GM21528 (cell line): ENCODE measurements at regions not wholly inside any gene's neighbourhood (a gene's known extent, or its start where the extent isn't known, plus 50 kb on each side); places are given as distances from the start of the nearest gene placed in this dataset.
A peak's percentile ranks its signal among the peaks of the same experiment; 100 is the strongest.

Source experiments
- ATAC-seq: cut with Tn5 transposase; IDR thresholded peaks from one replicate; pipeline ENCODE4 v1.9.1; 2021; ENCODE audit warnings: mild to moderate bottlenecking, moderate library complexity; ENCODE audit not compliant: unreplicated experiment, low FRiP score

DNA sequence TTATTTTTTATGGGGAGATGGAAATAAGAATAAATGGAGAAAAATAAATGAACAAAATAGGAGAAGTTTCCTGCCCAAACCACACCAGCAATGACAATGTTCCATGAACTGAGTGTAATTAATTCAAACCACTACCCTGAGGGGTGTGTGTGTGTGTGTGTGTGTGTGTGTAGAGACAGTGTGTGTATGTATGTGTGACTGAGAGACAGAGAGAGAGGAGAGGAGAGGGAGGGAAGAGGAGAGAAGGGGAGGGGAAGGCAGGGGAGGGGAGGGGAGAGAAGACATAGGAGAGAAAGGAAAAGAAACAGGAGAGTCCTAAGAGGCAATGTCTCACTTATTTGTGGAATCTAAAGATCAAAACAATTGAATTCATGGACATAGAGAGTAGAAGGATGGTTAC lies 65.0 kb upstream of the POU2AF1 start:
- ATAC-seq, result no peak

DNA sequence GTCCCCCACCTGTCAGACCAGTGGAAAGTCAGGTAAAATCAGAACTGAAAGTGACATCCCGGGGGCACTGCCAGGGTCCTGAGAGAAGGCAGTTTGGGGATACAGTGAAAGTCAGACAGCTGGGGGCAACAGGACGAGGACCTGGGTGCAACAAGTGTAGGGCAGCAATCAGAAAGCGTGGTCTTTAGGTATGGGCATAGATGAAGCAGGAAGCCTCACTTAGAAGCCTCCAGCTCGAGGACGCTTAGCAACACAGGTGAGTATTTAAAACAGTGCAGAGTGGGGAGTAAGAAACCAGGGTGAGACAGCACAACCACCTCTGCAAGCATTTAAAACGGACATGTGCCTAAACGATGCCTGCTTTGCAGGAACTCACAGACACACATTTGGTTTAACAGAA lies 64.6 kb upstream of the POU2AF1 start:
- no peak for ATAC-seq

DNA sequence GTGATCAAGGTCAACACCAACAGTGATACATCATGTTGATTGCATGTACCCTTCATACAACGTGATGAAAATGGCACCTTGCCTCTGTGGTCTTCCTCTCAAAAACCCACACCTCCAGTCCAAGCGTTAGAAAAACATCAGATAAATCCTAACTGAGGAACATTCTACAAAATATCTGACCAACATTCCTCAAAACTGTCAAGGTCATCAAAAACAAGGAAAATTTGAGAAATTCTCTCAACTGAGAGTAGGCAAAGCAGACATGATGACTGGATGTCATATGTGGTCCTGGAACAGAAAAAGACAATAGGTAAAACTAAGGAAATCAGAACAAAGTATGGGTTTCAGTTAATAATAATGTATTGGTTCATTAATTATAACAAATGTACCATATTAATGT lies 64.0 kb upstream of the POU2AF1 start:
- no peak for ATAC-seq

DNA sequence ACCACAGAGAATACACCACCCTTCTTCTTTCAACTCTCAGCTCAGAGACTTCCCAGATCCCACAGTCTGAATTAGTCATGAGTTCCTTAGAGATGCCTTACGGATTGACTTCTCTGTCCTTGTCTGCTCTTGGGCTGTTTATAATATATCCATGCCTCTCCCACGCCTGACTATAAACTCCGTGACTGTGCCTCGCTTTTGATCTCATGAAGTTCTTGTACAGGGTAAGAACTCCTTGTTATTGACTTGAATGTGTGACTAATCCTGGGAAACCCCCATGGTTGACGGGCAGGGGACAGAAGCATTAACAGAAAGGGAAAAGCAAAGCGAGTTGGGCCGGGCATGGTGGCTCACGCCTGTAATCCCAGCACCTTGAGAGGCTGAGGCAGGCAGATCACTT lies 62.4 kb upstream of the POU2AF1 start:
- no peak for ATAC-seq

DNA sequence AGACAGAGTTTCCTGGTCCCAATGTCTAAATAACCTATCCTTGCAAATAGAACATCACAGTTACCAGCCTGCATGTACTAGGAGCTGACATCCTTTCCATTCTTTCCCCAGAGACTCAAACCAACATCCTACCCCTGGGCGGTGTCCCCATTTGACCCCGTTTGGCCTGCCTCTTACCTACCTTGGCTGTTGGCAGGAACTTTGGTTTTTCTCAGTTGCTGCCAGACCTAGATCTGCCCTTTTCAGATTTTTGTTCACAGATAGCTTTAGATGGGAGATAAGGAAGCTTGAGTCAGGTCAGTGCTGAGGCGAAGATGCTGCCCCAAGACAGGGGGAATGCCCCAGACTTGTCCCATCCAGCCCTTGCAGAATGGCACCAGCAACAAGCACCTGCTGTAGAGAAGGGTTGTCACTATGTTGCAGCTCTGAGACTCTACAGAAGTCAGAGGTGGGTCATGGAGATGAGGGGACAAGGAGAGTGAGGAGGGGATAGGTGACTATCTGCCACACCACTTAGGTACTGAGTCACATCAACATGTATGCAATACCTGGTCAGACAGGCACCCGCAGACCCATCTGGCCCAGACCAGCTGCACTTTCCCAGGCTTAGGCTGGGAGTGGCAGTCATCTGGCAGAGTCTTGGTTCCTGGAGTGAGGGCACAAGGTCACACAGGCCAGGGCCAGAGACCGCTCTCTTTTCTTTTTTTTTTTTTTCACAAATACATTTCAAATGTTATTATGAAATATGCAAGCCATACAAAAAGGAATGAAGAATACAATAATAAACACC lies 61.5 kb upstream of the POU2AF1 start:
- no peak for ATAC-seq

DNA sequence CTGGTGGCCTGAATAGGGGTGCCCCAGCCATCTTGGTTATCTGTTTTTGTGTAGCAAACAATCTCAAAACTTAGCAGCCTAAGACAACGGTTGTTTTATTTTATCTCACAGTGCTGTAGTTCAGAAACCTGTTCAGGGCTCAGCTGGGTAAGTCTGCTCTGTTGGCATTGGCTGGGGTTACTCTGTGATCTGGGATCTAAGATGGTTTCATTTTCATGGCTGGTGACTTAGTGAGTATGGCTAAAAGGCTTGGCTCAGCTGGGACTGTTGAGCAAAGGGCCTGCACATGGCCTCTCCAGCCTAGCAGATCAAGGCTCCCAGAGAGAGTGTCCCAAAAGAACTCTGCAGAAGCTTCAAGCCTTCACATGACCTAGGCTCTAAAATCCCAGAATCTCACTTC lies 60.8 kb upstream of the POU2AF1 start:
- no peak for ATAC-seq

DNA sequence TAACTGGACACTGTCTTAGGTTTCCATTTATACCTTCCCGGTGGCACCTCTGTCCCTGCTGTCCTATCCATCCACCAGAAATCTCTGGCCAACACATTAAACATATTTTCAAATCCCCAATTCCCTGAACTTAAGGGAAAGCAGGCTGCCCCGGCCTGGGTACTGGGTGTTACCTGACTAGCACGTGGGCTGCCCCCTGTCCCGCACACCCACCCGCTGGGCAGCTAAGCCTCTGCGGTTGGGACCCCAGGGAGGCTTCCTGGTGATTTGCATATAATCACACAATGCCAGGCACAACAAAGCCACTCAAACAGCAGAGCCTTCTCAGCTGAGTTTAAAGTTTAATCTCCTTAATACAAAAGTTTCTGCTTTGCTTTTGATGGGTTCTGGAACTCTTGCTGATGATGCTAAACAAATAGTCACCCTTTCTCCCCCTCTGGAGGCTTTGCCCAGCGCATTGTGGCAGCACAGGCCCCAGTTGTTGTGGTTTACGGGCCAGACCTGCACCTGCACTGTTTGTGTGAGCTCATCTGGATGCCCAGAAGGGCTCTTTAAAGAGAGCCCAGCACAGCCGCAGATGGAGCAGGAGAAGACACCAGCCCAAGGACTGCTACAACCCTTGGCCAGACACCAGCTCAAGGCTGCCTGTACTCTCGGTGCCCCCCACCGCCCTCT lies 59.9 kb upstream of the POU2AF1 start:
- no peak for ATAC-seq

DNA sequence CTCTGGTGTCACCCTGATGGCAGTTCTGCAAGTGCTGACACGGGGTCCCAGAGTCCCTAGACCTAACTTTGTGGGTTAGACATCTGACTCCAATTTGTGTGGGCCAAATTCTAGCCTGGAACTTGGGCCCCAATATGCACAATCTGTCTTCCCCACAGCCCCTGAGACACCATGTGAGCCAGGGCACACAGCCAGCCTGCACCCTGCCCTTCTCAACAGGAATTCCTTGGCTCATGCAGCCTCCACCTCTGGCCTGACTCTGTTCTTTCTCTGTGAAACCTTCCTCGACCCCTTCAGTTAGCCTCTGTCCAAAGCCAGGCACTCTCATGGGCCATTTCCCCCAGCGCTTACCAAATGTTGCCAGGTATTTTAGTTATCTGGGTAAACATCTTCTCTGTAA lies 59.1 kb upstream of the POU2AF1 start:
- ATAC-seq, result no peak

DNA sequence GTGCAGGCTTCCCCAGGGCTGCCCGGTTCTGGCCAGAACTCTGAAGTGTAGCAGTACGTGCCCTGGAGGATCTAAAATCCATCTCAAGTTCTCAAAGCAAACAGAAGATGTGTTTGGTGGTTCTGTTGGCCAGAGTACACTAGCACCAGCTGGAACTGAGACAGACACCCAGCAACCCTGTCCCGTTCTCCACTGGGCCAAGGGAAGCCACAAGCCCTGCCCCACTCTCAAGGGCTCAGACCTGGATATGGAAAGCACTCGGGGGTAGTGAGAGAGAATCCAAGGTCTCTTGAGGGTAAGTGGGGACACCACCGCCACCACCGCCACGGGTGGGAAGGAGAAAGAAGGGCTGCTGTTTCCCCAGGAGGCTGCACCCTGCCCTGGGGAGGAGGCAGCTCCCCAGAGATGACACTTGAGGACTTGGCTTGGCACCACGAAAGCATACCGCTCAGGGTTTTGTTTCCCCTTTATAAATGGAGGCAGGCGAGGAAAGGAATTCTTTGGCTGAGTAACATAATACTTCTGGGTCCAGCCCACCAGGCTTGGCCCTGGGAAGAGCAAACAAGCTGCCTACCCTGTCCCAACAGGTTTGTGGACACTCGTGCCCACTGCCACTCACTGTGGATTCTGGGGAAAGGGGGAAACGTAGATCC lies 56.1 kb upstream of the POU2AF1 start:
- ATAC-seq, result no peak

DNA sequence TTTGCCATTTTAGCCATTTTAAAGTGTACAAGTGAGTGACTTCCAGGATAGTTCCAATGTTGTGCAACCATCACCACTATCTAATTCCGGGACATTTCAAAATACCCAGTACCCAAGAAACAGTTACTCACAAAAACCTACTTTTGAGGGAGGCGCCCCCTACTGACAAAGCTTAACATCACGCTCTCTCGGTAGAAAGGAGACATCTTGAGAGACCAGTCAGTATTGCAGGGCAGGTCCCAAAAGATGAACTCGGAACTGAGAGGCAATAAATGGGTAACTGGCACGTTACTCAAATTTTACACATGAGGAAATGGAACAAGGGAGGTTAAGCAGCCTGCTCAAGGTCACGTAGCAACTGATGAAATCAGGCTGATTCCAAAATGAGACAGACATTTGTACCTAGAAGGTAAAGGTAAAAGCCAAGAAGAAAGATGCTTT lies 50.0 kb upstream of the POU2AF1 start:
- peak; percentile 69 for ATAC-seq
